ENCODE measurements at regions not wholly inside any gene's neighbourhood (a gene's known extent, or its start where the extent isn't known, plus 50 kb on each side); places are given as distances from the start of the nearest gene placed in this dataset.

- no peak for FAIRE-seq
These were observed 49.9 kb upstream of the ATP2B2 start for GRCh38 chr3:10555263-10555662.

- no peak for FAIRE-seq
These were observed 50.9 kb upstream of the ATP2B2 start for GRCh38 chr3:10556312-10556711.

GRCh38 chr3:10557250-10557649 is 51.9 kb upstream of the ATP2B2 start:
- FAIRE-seq, result no peak

DNA sequence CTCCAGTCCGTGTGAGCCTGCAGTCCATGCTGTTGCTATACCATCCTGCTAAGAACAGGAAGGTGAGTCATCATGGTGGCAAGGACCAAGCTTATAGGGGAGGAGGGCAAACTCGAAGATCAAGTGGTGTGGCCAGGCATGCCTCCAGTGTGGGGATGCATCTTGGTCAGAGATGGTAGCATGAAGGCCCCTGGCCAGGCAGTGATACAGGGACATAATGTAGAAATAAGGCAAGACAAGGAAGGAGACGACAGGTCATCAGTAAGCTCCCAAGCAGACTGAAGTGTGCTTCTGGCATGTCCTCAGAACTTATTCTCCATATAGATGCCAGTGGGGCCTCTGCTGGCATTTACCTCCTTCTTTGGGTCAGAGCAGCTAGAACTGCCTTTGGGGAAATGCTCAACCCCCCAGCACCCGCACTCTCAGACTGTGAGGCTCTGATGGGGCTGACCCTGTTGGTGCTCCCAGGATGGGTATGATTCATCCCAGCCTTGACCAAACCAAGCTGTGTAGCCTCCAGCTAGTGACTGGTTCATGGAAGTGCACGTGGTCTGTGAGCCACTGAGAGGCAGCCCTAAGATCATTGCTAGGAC is 52.5 kb upstream of the ATP2B2 start:
- no peak for FAIRE-seq

GRCh38 chr3:10558736-10559135 is 53.4 kb upstream of the ATP2B2 start:
- FAIRE-seq, result no peak

GRCh38 chr3:10560060-10560861 is 54.9 kb upstream of the ATP2B2 start:
- no peak for FAIRE-seq

GRCh38 chr3:10561162-10561945 is 56.0 kb upstream of the ATP2B2 start:
- no peak for FAIRE-seq

GRCh38 chr3:10561946-10562560 is 56.7 kb upstream of the ATP2B2 start:
- FAIRE-seq, result no peak

DNA sequence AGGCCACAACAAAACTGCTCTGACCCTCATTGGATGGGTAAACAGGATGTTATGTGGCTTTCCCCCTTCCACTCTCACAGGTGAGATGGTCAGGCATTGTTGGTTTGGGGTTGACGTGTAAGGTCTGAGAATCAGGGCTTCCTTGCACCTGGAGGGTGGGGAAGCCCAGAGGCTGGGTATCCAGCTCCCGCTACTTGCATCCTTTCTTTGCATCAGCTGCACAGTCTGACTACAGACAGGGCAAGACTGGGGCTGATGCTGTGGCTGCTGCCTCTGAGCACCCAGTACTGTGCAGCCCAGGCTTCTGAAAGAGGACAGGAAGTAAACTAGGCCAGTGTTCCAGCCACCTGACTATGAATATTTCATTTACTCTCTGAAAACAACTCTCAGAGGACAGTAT is 58.0 kb upstream of the ATP2B2 start:
- FAIRE-seq, result no peak

DNA sequence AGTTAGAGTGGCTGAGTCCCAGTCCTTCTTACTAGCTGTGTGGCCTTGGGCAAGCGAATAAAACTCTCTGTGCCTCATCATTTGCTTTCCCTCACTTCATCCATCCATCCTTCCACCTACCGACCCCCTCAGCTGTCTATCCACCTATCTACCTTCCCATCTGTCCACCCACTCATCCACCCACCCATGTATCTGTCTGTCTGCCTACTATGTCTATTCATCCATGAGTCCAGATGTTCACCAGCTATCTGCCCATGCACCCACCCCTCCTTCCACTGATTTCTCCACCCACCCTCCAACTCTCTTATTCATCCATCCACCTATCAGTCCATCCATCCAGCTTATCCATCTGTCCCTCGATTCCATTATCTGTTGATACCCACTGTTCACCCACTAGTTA is 60.4 kb upstream of the ATP2B2 start:
- no peak for FAIRE-seq

DNA sequence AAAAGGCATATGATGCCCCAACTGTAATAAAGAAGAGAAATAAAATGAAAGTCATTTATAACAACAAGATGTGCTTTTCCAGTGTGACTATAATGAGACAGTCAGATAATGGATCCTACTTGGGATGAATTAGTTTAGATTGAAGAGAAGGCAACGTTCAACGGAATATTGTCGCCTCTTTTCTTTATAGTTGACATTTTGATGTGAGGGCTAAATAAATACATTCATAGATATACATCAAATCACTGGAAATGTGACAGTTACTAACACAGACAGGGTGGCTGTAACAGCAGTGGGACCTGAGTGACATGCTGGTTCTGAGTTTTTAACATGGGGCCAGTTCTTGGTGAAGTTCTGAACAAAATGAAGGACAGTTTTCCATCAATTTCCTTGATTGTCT is 61.1 kb upstream of the ATP2B2 start:
- no peak for FAIRE-seq

- no peak for FAIRE-seq
These were observed 63.2 kb upstream of the ATP2B2 start for GRCh38 chr3:10568549-10568948.

DNA sequence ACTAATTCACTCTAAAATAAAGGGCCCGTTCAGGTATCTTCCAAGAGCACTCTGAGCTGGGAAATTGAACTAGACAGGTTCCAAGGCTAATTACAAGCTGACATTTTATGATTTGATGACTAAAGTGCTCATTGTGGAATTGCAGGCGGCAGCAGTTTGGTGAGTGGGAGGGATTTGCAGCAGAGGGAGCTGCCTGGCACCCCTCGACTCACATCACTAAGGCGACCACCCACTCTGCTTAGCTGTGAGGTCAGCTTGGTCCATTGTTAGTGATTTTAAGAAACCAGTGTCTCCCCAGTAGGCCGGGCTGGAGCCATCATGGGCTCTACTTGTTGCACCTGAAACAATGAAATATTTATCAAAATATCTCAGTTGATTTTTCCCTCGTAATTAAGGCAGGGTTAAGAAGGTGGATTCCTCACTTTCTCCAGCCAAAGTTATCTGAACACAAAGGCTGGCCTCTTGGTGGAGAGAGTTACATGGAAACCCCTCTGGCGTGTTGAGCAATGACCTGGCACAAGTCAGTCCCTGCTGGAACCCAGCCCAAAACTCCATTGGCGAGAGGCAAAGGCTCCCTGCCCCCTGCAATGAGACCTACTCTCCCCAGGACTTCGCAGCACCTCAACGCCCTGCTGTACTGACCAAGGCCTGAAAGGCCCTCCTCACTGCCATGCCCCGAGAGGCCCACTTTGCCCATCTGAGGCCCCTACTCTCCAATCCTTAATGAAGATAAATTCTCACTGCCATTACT is 65.0 kb upstream of the ATP2B2 start:
- FAIRE-seq, result no peak

DNA sequence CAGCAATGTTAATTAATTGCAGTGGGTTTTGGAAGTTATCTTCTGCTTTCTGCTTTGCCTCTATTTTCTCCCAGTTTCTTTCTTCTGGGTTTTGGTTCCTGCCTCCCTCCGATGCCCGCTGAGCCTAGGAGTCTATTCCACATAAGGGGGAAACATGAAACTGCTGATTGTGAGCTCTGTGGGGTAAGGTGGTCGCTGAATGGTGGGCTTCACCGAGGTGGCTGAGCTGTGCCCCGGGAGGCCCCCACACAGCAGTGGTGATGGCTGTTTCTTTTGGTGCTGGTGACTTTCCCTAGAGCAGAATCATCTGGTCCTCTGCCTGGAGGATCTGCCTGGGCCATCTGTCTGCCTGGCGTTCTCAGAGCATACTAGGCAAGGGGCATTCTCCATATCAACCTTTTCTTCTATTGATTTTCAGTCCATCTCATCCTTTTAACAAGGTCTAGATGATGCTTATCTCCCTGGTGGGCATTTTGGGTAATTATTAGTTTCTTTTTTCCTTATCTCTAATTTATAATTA is 68.8 kb upstream of the ATP2B2 start:
- FAIRE-seq, result no peak

DNA sequence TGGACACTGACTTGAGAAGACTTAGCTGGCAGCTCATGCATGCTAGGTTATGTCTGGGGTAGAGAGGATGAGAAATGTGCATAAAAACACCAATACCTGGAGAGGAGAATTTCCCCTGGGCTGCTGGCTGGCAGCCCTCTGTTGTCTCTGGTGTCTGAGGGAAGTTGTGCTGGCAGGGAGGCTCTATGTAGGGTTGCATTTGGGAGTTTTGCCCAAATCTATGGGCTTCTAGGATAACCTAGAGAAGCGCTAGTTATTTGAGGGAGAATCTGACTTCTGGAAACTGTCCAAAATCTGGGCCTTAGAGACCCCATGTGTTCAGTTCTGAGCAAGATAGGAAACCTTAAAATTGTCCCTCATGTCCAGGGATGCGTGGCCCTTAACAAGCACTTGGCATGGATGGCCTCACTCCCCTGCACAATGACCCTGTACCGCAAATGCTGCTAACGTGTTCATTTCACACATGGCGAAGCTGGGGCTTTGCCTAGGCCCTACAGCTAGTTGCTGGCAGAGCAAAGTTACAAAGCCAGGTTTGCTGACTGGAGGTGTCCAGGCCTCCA is 70.3 kb upstream of the ATP2B2 start:
- FAIRE-seq, result no peak

DNA sequence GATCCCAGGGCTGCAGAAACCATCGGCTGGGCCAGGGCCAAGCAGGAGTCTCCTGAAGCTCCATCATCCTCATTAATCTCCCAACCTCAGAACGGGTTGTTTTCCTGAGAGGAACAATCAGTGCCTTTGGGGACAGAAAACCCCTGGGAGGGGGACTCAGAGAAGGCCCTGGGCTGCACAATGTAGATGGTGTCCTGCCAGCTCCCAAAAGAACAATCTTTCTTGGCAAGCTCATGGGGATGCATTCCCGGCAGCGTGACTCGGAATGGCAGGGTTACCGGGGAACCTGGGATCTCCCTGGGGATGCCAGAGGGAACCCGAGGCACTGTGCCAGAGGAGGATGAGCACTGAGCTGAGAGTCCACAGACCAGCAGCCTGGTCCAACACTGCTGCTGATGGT is 72.1 kb upstream of the ATP2B2 start:
- FAIRE-seq, result no peak

DNA sequence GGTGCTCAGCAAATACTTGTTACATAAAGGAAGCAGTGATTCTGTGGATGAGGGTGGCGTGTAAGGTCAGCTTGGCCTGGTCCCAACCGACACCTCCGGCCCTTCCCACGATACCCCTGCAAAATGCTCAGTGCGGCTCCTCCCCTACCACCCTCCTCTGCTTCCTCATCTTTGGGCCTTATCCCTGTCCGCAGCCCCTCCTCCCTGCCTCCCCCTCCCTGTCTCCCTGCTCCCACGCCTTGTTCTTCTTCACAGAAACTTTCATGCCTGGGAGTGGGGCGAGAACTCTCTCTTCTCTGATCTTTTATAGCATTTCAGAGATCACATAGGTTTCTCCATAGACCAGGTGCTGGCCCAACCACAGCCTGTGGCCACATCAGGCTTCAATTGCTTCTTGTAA is 75.0 kb upstream of the ATP2B2 start:
- no peak for FAIRE-seq

- FAIRE-seq, result no peak
These were observed 75.9 kb upstream of the ATP2B2 start for GRCh38 chr3:10581251-10581650.

GRCh38 chr3:10581716-10582115 is 76.3 kb upstream of the ATP2B2 start:
- FAIRE-seq, result no peak

DNA sequence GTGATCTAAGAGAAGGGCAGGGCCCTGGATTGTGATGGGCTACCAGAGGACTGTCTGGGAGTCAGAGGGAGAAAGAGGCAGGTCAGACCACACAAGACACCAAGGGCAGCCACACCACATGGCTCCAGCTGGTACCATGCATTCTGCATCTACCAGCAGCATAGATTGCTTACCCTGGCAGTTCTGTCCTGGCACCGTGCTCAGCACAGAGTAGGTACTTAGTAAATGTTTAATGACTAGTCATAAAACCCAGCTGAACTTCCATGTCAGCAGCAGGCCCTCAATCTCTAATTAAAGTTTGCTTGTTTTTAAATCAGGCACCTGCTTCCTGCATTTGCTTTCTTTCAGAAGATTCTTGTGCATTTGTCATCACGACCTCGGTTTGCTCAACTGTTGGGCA is 77.3 kb upstream of the ATP2B2 start:
- no peak for FAIRE-seq

DNA sequence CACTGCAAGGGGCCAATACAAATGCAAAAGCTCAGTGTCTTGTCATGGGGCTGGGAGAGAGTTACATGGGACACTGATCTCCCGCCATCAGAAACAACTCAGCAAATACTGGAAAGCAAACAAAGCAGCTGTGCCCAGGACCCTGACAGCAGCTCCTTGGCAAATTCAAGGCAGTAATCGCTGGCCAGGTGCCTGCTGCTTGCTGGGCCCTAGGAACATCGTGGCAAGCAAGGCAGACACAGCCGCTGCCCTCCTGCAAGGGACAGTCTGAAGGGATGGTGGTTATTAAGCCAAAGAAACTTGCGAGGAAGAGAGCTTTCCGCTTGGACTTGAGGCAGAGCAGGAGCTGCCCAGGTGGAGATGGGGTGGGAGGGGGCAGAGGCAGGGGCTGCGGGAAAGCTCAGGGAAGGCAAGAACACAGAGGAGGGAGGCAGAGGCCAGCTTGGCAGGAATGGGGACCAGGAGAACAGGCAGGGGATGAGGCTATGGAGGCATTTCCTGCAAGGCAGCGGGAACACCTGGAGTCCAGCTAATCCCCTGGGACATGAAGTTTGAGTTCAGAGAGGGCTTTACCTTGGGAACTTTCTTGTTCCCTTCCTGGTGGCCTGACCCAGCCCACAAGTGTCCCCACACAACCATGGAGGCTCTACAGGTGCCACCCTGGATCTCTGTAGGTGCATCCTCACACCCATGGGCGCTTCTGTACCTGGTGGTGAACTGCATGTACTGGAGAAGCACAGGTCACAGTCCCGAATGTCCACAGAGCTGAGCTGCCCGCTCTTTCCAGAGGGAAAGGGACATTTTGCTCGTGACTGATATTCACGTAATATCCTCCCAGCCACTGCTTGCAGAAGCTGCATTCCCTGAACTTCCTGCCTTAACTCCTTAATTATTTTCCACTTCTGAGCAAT is 78.7 kb upstream of the ATP2B2 start:
- no peak for FAIRE-seq
